ENCODE measurements at regions not wholly inside any gene's neighbourhood (a gene's known extent, or its start where the extent isn't known, plus 50 kb on each side); places are given as distances from the start of the nearest gene placed in this dataset.
A peak's percentile ranks its signal among the peaks of the same experiment; 100 is the strongest.

GRCh38 chr1:222124602-222125001 lies 382.7 kb upstream of the DUSP10 start:
- no peak for DNase-seq
- TF ChIP-seq POLR2A (IDR thresholded peaks at IDR 0.05), result no peak
- TF ChIP-seq, protein P1, sequence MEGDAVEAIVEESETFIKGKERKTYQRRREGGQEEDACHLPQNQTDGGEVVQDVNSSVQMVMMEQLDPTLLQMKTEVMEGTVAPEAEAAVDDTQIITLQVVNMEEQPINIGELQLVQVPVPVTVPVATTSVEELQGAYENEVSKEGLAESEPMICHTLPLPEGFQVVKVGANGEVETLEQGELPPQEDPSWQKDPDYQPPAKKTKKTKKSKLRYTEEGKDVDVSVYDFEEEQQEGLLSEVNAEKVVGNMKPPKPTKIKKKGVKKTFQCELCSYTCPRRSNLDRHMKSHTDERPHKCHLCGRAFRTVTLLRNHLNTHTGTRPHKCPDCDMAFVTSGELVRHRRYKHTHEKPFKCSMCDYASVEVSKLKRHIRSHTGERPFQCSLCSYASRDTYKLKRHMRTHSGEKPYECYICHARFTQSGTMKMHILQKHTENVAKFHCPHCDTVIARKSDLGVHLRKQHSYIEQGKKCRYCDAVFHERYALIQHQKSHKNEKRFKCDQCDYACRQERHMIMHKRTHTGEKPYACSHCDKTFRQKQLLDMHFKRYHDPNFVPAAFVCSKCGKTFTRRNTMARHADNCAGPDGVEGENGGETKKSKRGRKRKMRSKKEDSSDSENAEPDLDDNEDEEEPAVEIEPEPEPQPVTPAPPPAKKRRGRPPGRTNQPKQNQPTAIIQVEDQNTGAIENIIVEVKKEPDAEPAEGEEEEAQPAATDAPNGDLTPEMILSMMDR (IDR thresholded peaks at IDR 0.05), result no peak
- TF ChIP-seq POLR2AphosphoS5 (IDR thresholded peaks at IDR 0.05), result no peak
- TF ChIP-seq EP300 (IDR thresholded peaks at IDR 0.05), result no peak
- no peak for ATAC-seq (ENCODE audit: low FRiP score in 2 of 2)
- Histone ChIP-seq H3K9me3 (no peaks in the 10 kb centered on the region), H3K4me3 (no peak overlapping the region), H3K4me1 (no peaks in the 10 kb centered on the region), H3K36me3 (no peaks in the 10 kb centered on the region), H3K27me3 (no peaks in the 10 kb centered on the region), H3K27ac (no peak overlapping the region)
- 44 to 79% methylated on average over 1 of the region's 1 CpG for WGBS, 2 donors

GRCh38 chr1:222123111-222123510 lies 381.2 kb upstream of the DUSP10 start:
- TF ChIP-seq EP300 (IDR thresholded peaks at IDR 0.05), result no peak
- TF ChIP-seq, protein P1 (IDR thresholded peaks at IDR 0.05), result no peak
- no peak for TF ChIP-seq POLR2AphosphoS5 (IDR thresholded peaks at IDR 0.05)
- TF ChIP-seq POLR2A (IDR thresholded peaks at IDR 0.05), result no peak
- ATAC-seq (ENCODE audit: low FRiP score in 2 of 2) (no peak), DNase-seq (no peak)
- Histone ChIP-seq H3K27ac (no peak overlapping the region), H3K36me3 (no peaks in the 10 kb centered on the region), H3K4me3 (no peak overlapping the region), H3K9me3 (no peaks in the 10 kb centered on the region), H3K27me3 (no peaks in the 10 kb centered on the region), H3K4me1 (no peaks in the 10 kb centered on the region)
- 65% methylated on average over 2 of the region's 2 CpGs for WGBS, 2 donors

DNA sequence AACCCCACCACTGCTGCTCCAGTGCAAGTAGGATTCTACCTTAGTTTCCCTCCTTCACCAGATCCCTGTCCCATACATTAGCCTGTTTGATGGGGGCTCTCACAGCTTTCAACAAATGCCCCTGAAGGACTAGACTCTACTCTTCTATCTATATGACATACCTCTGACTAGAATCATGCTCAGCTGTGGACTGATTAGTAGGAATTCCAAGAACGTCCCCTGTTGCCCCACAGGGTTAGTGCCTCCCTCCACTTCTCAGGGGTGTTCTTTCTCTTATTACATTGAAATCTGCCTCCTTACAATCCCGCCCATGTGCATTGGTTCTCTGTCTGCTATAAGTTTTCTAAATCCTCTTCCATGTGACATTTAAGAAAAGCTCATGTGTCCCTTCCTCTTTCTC lies 375.9 kb upstream of the DUSP10 start:
- no peaks in the 10 kb centered on the region for H3K9me3 ChIP-seq
- no peak for TF ChIP-seq POLR2A (IDR thresholded peaks at IDR 0.05)
- TF ChIP-seq EP300 (IDR thresholded peaks at IDR 0.05), result no peak
- TF ChIP-seq, protein P1 (IDR thresholded peaks at IDR 0.05), result no peak
- no peak for TF ChIP-seq POLR2AphosphoS5 (IDR thresholded peaks at IDR 0.05)
- DNase-seq (no peak), ATAC-seq (ENCODE audit: low FRiP score in 2 of 2) (peak in 1 of 2 donors; percentile 26)
- H3K4me3 ChIP-seq, result no peak overlapping the region
- no peaks in the 10 kb centered on the region for H3K36me3 ChIP-seq
- no peaks in the 10 kb centered on the region for H3K27me3 ChIP-seq
- no peaks in the 10 kb centered on the region for H3K4me1 ChIP-seq
- H3K27ac ChIP-seq, result no peak overlapping the region
- WGBS, 2 donors, result 73 to 86% methylated on average over 2 of the region's 2 CpGs

DNA sequence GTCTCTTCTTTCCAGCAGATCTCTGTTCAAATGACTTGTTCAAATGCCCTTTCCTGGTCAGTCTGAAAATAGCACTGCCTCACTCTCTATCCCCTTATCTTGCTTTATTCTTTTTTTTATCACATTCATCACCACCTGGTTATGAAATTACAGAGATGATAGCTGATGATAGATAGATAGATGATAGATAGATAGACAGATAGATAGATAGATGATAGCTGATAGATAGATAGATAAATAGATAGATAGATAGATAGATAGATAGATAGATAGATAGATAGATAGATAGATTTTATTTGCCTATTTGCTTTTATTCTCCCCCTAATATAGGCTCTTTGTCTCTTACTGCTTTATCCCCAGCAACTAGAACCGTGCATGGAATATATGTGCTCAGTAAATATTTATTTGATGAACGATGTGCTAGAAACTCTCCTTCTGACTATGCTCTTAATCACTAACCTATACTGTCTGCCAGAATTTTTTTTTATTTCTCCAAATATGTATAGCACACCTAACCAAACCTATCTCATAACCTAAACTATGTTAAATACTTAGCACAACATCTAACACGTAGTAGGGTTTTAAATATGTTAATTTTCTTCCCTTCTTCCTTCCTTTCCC lies 372.8 kb upstream of the DUSP10 start:
- H3K4me3 ChIP-seq, result no peak overlapping the region
- H3K36me3 ChIP-seq, result no peaks in the 10 kb centered on the region
- no peak overlapping the region for H3K27ac ChIP-seq
- DNase-seq (no peak), ATAC-seq (ENCODE audit: low FRiP score in 2 of 2) (no peak)
- 66 to 68% methylated on average over 3 of the region's 3 CpGs for WGBS, 2 donors
- no peaks in the 10 kb centered on the region for H3K4me1 ChIP-seq
- no peaks in the 10 kb centered on the region for H3K9me3 ChIP-seq
- H3K27me3 ChIP-seq, result no peaks in the 10 kb centered on the region
- TF ChIP-seq POLR2A (IDR thresholded peaks at IDR 0.05) (no peak), POLR2AphosphoS5 (IDR thresholded peaks at IDR 0.05) (no peak), EP300 (IDR thresholded peaks at IDR 0.05) (no peak)
- TF ChIP-seq, protein P1 (IDR thresholded peaks at IDR 0.05), result no peak

DNA sequence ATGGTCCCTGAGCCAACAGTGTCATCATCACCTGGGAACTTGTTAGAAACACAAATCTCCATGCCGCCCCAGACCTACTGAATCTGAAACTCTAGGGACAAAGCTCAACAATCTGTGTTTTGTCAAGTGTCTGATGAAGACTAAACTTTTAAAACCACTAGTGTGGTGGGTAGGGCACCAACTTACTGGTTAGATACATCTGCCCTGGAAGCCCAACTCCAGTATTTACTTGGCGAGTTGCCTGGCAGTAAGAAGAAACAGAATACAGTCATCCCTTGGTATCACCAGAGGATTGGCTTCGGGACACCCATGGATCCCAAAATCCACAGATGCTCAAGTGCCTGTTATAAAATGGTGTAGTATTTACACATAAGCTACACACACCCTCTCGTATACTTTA lies 367.9 kb upstream of the DUSP10 start:
- TF ChIP-seq POLR2AphosphoS5 (IDR thresholded peaks at IDR 0.05) (no peak), POLR2A (IDR thresholded peaks at IDR 0.05) (no peak), EP300 (IDR thresholded peaks at IDR 0.05) (no peak)
- Histone ChIP-seq H3K27ac (no peak overlapping the region), H3K4me1 (no peaks in the 10 kb centered on the region), H3K9me3 (no peaks in the 10 kb centered on the region), H3K4me3 (no peak overlapping the region), H3K27me3 (no peaks in the 10 kb centered on the region), H3K36me3 (no peaks in the 10 kb centered on the region)
- ATAC-seq (ENCODE audit: low FRiP score in 2 of 2) (no peak), DNase-seq (no peak)
- 92 to 93% methylated on average over 4 of the region's 4 CpGs for WGBS, 2 donors
